ENCODE measurements at regions not wholly inside any gene's neighbourhood (a gene's known extent, or its start where the extent isn't known, plus 50 kb on each side); places are given as distances from the start of the nearest gene placed in this dataset.

- H3K4me3 ChIP-seq (ENCODE audit: low read length): no peak overlapping the region
- H3K9ac ChIP-seq (ENCODE audit: low read length): no peak overlapping the region
- H3K27me3 ChIP-seq (ENCODE audit: control insufficient read depth, insufficient read depth, low read length): no peaks in the 10 kb centered on the region
- no peaks in the 10 kb centered on the region for H3K4me1 ChIP-seq (ENCODE audit: control insufficient read depth, insufficient read depth, low read length)
- no peak overlapping the region for H3K27ac ChIP-seq (ENCODE audit: low read depth, low read length)
- no peaks in the 10 kb centered on the region for H3K36me3 ChIP-seq (ENCODE audit: control insufficient read depth, insufficient read depth, low read length)
These were observed 152.5 kb upstream of the TMEM132C start for GRCh38 chr12:128114485-128114884.

DNA sequence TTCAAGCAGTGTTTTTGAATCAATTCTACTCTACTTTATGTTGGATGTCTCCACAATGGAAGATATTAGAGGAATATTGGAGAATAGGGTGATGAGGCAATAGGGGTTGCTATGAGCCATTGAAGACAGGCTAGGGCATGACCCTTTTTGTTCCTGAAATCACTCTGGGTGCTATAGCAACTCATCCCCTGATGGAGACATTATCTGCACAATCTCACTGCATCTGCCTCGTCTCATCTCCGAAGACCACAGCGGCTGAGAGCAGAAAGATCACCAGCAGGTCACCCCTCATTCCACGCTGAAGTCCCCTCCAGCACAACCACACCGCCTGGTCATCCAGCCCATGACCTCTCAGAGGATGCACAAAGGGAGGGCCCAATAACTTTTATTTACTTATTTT lies 150.4 kb upstream of the TMEM132C start:
- no peaks in the 10 kb centered on the region for H3K4me1 ChIP-seq (ENCODE audit: control insufficient read depth, insufficient read depth, low read length)
- H3K27me3 ChIP-seq (ENCODE audit: control insufficient read depth, insufficient read depth, low read length): no peaks in the 10 kb centered on the region
- H3K4me3 ChIP-seq (ENCODE audit: low read length): no peak overlapping the region
- no peak overlapping the region for H3K27ac ChIP-seq (ENCODE audit: low read depth, low read length)
- no peak overlapping the region for H3K9ac ChIP-seq (ENCODE audit: low read length)
- H3K36me3 ChIP-seq (ENCODE audit: control insufficient read depth, insufficient read depth, low read length): no peaks in the 10 kb centered on the region

- Histone ChIP-seq H3K9ac (ENCODE audit: low read length) (no peak overlapping the region), H3K4me3 (ENCODE audit: low read length) (no peak overlapping the region), H3K36me3 (ENCODE audit: control insufficient read depth, insufficient read depth, low read length) (no peaks in the 10 kb centered on the region), H3K27me3 (ENCODE audit: control insufficient read depth, insufficient read depth, low read length) (no peaks in the 10 kb centered on the region), H3K27ac (ENCODE audit: low read depth, low read length) (no peak overlapping the region), H3K4me1 (ENCODE audit: control insufficient read depth, insufficient read depth, low read length) (no peaks in the 10 kb centered on the region)
These were observed 146.9 kb upstream of the TMEM132C start for GRCh38 chr12:128120035-128120434.

DNA sequence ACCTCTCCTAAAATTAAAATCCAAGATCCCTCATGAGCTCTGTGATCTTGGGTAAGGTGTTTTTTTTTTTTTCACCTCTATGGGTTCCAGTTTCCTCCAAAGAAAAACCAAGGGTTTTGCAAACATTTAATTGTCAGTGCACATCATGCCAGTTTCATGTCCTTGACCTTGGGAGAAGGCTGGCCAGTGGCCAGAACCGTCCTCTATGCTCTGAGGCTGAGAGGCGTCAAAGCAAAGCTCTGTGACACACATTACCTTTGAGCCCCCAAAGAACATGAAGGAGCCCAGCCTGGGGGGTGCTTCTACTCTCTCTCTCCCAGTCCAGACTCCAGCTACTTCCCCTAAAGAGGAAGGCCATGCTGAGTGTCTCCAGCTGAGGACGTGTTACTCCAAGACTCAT lies 145.5 kb upstream of the TMEM132C start:
- Histone ChIP-seq H3K9ac (ENCODE audit: low read length) (no peak overlapping the region), H3K27ac (ENCODE audit: low read depth, low read length) (no peak overlapping the region), H3K36me3 (ENCODE audit: control insufficient read depth, insufficient read depth, low read length) (no peaks in the 10 kb centered on the region), H3K27me3 (ENCODE audit: control insufficient read depth, insufficient read depth, low read length) (no peaks in the 10 kb centered on the region), H3K4me3 (ENCODE audit: low read length) (no peak overlapping the region), H3K4me1 (ENCODE audit: control insufficient read depth, insufficient read depth, low read length) (no peaks in the 10 kb centered on the region)

DNA sequence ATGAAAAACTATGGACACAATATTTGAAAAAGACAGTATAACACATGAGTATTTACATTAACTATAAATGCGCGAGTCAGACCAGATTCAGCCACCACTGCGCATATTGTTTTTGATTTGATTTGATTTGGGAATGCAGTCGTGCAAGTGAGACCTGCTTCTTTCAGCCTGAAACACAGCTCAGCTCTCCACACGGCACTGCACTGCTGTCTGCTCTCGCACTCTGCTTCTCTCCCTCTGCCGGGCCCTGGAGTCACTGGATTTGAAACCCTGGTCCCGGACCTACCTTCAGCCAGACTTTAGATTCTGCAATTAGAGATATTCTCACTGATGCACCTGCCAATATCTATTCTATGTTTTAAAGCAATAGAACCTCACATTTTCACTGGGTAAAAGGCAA lies 143.9 kb upstream of the TMEM132C start:
- Histone ChIP-seq H3K4me1 (ENCODE audit: control insufficient read depth, insufficient read depth, low read length) (no peaks in the 10 kb centered on the region), H3K4me3 (ENCODE audit: low read length) (no peak overlapping the region), H3K36me3 (ENCODE audit: control insufficient read depth, insufficient read depth, low read length) (no peaks in the 10 kb centered on the region), H3K27me3 (ENCODE audit: control insufficient read depth, insufficient read depth, low read length) (no peaks in the 10 kb centered on the region), H3K27ac (ENCODE audit: low read depth, low read length) (no peak overlapping the region), H3K9ac (ENCODE audit: low read length) (no peak overlapping the region)

GRCh38 chr12:128131955-128132354 lies 135.0 kb upstream of the TMEM132C start:
- no peaks in the 10 kb centered on the region for H3K4me1 ChIP-seq (ENCODE audit: control insufficient read depth, insufficient read depth, low read length)
- H3K9ac ChIP-seq (ENCODE audit: low read length): no peak overlapping the region
- H3K27me3 ChIP-seq (ENCODE audit: control insufficient read depth, insufficient read depth, low read length): no peaks in the 10 kb centered on the region
- H3K27ac ChIP-seq (ENCODE audit: low read depth, low read length): no peak overlapping the region
- H3K36me3 ChIP-seq (ENCODE audit: control insufficient read depth, insufficient read depth, low read length): no peaks in the 10 kb centered on the region
- no peak overlapping the region for H3K4me3 ChIP-seq (ENCODE audit: low read length)

DNA sequence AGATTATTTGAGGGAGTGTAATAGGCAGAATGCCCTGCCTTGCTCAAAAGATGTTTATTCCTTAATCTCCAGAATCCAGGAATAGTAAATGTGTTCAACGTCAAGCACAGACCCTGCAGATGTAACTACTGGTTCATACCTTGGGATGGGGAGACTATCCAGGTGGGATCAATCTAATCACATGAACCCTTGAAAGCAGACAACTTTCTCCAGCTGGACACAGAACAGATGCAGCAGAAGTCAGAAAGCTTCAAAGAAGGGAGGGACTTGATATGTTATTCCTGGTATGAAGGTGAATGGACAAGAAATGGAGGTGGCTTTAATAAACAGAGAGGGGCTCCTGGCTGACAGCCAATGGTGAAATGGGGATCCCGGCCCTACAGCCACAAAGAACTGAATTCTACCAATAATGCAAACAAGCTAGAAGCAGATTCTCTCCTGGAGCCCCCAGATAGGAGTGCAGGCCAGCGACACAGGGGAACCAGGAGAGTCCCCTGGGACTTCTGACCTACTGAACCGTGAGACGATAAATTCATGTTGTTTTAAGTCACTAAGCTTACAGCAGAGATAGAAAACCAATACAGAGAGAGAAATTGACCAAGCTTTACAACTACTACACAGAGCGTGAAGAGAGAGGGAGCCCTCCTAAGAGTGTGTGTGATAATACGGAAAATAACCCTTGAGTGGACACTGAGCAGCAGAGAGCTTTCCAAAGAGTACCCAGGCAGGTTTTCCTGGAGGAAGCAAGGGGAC lies 133.5 kb upstream of the TMEM132C start:
- no peak overlapping the region for H3K4me3 ChIP-seq (ENCODE audit: low read length)
- no peaks in the 10 kb centered on the region for H3K4me1 ChIP-seq (ENCODE audit: control insufficient read depth, insufficient read depth, low read length)
- no peaks in the 10 kb centered on the region for H3K27me3 ChIP-seq (ENCODE audit: control insufficient read depth, insufficient read depth, low read length)
- H3K36me3 ChIP-seq (ENCODE audit: control insufficient read depth, insufficient read depth, low read length): no peaks in the 10 kb centered on the region
- no peak overlapping the region for H3K9ac ChIP-seq (ENCODE audit: low read length)
- H3K27ac ChIP-seq (ENCODE audit: low read depth, low read length): no peak overlapping the region

DNA sequence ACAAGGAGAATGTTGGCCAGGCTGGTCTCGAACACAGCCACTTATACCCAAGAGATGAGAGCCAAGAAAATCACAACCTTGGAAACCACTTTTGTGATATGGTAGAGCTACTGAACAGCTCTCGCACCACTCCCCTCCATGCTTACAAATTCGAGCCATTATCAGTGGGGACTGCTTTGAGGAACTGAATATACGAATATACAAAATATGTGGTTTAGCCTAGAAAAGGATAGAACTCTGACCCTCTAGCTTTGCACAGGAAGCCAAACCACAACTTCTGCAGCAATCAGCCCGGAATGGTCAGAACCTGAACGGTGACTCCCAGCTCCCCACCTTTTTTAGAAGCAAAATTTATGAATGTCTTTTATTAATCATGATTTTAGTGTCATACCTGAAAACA lies 129.8 kb upstream of the TMEM132C start:
- H3K4me3 ChIP-seq (ENCODE audit: low read length): no peak overlapping the region
- H3K27me3 ChIP-seq (ENCODE audit: control insufficient read depth, insufficient read depth, low read length): no peaks in the 10 kb centered on the region
- no peak overlapping the region for H3K9ac ChIP-seq (ENCODE audit: low read length)
- H3K36me3 ChIP-seq (ENCODE audit: control insufficient read depth, insufficient read depth, low read length): no peaks in the 10 kb centered on the region
- H3K4me1 ChIP-seq (ENCODE audit: control insufficient read depth, insufficient read depth, low read length): no peaks in the 10 kb centered on the region
- H3K27ac ChIP-seq (ENCODE audit: low read depth, low read length): no peak overlapping the region

DNA sequence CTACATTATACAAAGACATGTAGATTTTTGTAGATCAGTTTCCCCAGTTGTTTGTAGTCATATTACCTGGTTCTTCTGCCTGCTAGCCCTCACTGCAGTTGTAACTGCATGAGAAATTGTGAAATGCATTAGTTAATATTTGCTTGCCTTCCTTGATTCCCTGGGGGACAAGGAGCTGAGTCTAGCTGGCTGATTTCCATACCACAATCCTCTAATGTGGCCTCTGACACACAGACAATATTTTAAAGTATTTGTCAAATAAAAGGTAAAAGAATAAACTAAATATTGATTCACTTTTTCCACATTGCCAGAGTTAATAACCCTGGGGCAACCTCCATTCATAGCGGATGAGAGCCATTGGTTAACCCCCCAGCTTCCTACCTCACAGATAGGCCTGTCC lies 128.8 kb upstream of the TMEM132C start:
- no peaks in the 10 kb centered on the region for H3K36me3 ChIP-seq (ENCODE audit: control insufficient read depth, insufficient read depth, low read length)
- H3K27me3 ChIP-seq (ENCODE audit: control insufficient read depth, insufficient read depth, low read length): no peaks in the 10 kb centered on the region
- H3K27ac ChIP-seq (ENCODE audit: low read depth, low read length): no peak overlapping the region
- no peak overlapping the region for H3K9ac ChIP-seq (ENCODE audit: low read length)
- H3K4me3 ChIP-seq (ENCODE audit: low read length): no peak overlapping the region
- H3K4me1 ChIP-seq (ENCODE audit: control insufficient read depth, insufficient read depth, low read length): no peaks in the 10 kb centered on the region

DNA sequence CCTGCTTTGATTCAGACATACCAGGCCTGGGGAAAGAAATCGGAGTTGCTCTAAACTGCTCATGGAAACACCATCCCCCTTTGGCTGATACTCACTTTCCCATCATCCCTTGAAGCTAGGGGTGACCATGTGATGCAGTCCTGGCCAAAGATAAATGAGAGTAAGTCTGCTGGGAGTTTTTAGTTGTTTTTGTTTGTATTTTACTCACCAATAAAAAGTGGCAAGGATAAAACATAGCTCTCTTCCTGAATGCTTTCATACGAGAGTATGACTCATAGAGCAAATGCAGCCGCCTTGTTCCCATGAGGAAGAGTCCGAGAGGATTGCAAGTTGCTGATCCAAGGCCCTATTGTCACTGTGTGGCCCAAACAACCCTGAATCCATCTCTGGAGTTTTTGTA lies 126.4 kb upstream of the TMEM132C start:
- Histone ChIP-seq H3K27me3 (ENCODE audit: control insufficient read depth, insufficient read depth, low read length) (no peaks in the 10 kb centered on the region), H3K4me1 (ENCODE audit: control insufficient read depth, insufficient read depth, low read length) (no peaks in the 10 kb centered on the region), H3K36me3 (ENCODE audit: control insufficient read depth, insufficient read depth, low read length) (no peaks in the 10 kb centered on the region), H3K4me3 (ENCODE audit: low read length) (no peak overlapping the region), H3K9ac (ENCODE audit: low read length) (no peak overlapping the region), H3K27ac (ENCODE audit: low read depth, low read length) (no peak overlapping the region)

GRCh38 chr12:128150961-128151360 lies 116.0 kb upstream of the TMEM132C start:
- H3K27me3 ChIP-seq (ENCODE audit: control insufficient read depth, insufficient read depth, low read length): no peaks in the 10 kb centered on the region
- H3K36me3 ChIP-seq (ENCODE audit: control insufficient read depth, insufficient read depth, low read length): no peaks in the 10 kb centered on the region
- H3K27ac ChIP-seq (ENCODE audit: low read depth, low read length): no peak overlapping the region
- no peak overlapping the region for H3K9ac ChIP-seq (ENCODE audit: low read length)
- no peak overlapping the region for H3K4me3 ChIP-seq (ENCODE audit: low read length)
- no peaks in the 10 kb centered on the region for H3K4me1 ChIP-seq (ENCODE audit: control insufficient read depth, insufficient read depth, low read length)

DNA sequence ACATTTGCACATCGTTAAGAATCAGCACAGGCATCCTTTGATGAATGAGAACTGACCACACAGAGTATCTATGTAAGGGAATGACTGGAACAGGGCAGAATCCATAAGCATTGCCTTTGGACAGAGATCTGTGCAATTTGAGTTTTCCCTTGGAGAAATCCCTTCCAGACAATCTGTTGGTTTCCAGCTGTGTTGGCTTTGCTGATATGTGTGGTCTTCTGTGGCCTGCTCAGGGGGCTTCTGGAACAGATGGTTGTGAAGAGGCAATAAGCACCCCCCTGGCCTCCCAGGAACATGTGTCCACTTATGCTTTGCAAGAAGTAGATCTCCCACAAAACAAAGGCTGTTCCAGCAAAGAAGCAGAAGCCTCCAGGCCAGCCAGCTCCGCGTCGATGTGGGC lies 111.4 kb upstream of the TMEM132C start:
- no peaks in the 10 kb centered on the region for H3K36me3 ChIP-seq (ENCODE audit: control insufficient read depth, insufficient read depth, low read length)
- no peaks in the 10 kb centered on the region for H3K27me3 ChIP-seq (ENCODE audit: control insufficient read depth, insufficient read depth, low read length)
- no peak overlapping the region for H3K27ac ChIP-seq (ENCODE audit: low read depth, low read length)
- H3K4me1 ChIP-seq (ENCODE audit: control insufficient read depth, insufficient read depth, low read length): no peaks in the 10 kb centered on the region
- no peak overlapping the region for H3K4me3 ChIP-seq (ENCODE audit: low read length)
- H3K9ac ChIP-seq (ENCODE audit: low read length): no peak overlapping the region

DNA sequence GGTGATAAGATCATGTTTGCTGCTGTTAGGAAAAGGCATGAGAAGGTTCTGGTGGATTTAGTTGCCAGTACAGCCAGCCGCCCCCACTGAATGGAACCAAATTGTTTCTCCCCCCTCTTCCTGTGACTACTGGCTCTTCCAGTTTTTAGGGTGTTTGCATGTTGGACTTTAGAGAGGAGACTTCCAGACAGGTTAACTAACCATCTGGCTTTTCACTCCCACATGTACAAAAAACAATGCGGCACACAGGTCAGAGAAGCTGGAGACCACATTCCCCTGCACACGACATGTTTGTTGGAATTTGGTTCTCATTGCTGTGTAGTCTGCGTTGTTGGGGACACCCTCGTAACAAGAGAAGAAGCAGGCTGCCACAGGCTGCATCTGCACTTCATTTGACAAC lies 103.9 kb upstream of the TMEM132C start:
- Histone ChIP-seq H3K36me3 (ENCODE audit: control insufficient read depth, insufficient read depth, low read length) (no peaks in the 10 kb centered on the region), H3K27me3 (ENCODE audit: control insufficient read depth, insufficient read depth, low read length) (no peaks in the 10 kb centered on the region), H3K4me1 (ENCODE audit: control insufficient read depth, insufficient read depth, low read length) (no peaks in the 10 kb centered on the region), H3K4me3 (ENCODE audit: low read length) (no peak overlapping the region), H3K27ac (ENCODE audit: low read depth, low read length) (no peak overlapping the region), H3K9ac (ENCODE audit: low read length) (no peak overlapping the region)

Data from rectal smooth muscle tissue (tissue), 1 donor.